ENCODE measurements at regions not wholly inside any gene's neighbourhood (a gene's known extent, or its start where the extent isn't known, plus 50 kb on each side); places are given as distances from the start of the nearest gene placed in this dataset.

GRCh38 chr9:115262952-115263351, 145.0 kb upstream of the TNC start:
- ATAC-seq (ENCODE audit: low FRiP score in 2 of 2) = no peak
- no peak overlapping the region for H3K27ac ChIP-seq
- no peaks in the 10 kb centered on the region for H3K36me3 ChIP-seq

DNA sequence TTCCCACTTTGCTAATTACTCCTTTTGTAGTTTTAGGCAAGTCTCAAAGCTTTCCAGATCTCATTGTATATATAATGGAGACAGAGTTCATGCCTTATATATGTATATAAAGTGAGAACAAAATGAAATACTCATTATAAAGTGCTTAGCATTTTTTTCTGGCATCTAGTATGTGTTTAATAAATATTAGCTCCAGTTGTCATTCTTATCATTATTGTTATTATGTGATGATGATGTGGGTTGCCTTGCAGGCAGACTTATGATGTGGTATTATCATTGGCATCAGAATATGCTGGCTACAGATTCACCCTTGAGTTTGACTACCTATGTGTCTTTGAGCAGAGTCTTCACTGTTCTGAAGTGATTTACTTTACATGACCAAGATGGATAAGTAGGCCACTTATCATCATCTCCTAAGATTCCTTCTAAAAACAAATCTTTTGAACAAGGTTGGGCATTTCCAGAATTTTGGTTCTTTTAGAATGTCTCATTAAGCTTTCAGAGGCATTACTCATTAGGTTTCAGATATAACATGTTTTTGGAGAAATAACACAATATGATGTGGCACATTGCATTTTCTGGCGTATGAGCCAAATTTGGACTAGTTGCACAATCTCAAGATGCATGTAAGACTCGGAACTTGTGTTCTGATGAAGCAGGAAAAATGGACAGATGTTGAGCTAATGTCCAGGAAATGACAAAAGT, 145.6 kb upstream of the TNC start:
- 64 to 74% methylated on average over 2 of the region's 2 CpGs for WGBS, 2 donors
- no peaks in the 10 kb centered on the region for H3K27me3 ChIP-seq
- no peak overlapping the region for H3K4me3 ChIP-seq
- no peak overlapping the region for H3K27ac ChIP-seq
- no peak for TF ChIP-seq EP300 (IDR thresholded peaks at IDR 0.05)
- no peak for TF ChIP-seq CTCF (IDR thresholded peaks at IDR 0.05)
- no peak for TF ChIP-seq POLR2A (IDR thresholded peaks at IDR 0.05)
- no peak for TF ChIP-seq POLR2AphosphoS5 (IDR thresholded peaks at IDR 0.05)
- H3K36me3 ChIP-seq = no peaks in the 10 kb centered on the region
- peaks cover 0 to 17% (median 5%) of the 10 kb centered on the region in 4 donors for H3K4me1 ChIP-seq
- ATAC-seq (ENCODE audit: low FRiP score in 2 of 2) (no peak), DNase-seq (no peak)
- no peaks in the 10 kb centered on the region for H3K9me3 ChIP-seq

More at GRCh38 chr9:115262952-115263351, 145.0 kb upstream of the TNC start:
- Histone ChIP-seq H3K27me3 (no peaks in the 10 kb centered on the region), H3K4me3 (no peak overlapping the region), H3K9me3 (no peaks in the 10 kb centered on the region), H3K4me1 (peaks cover 0 to 17% (median 5%) of the 10 kb centered on the region in 4 donors)
- no peak for TF ChIP-seq POLR2A (IDR thresholded peaks at IDR 0.05)
- TF ChIP-seq CTCF (IDR thresholded peaks at IDR 0.05) = no peak
- TF ChIP-seq EP300 (IDR thresholded peaks at IDR 0.05) = no peak
- no peak for TF ChIP-seq POLR2AphosphoS5 (IDR thresholded peaks at IDR 0.05)
- no peak for DNase-seq

GRCh38 chr9:115264313-115264712, 146.4 kb upstream of the TNC start:
- Histone ChIP-seq H3K27me3 (no peaks in the 10 kb centered on the region), H3K27ac (no peak overlapping the region), H3K9me3 (no peaks in the 10 kb centered on the region), H3K36me3 (no peaks in the 10 kb centered on the region), H3K4me3 (no peak overlapping the region), H3K4me1 (peaks cover 0 to 17% (median 5%) of the 10 kb centered on the region in 4 donors)
- 76 to 78% methylated on average over 1 of the region's 1 CpG for WGBS, 2 donors
- TF ChIP-seq POLR2A (IDR thresholded peaks at IDR 0.05) (no peak), EP300 (IDR thresholded peaks at IDR 0.05) (no peak), POLR2AphosphoS5 (IDR thresholded peaks at IDR 0.05) (no peak), CTCF (IDR thresholded peaks at IDR 0.05) (no peak)
- ATAC-seq (ENCODE audit: low FRiP score in 2 of 2) (no peak), DNase-seq (no peak)

- Histone ChIP-seq H3K4me1 (peaks cover 0 to 9% (median 3%) of the 10 kb centered on the region in 4 donors), H3K27ac (no peak overlapping the region), H3K36me3 (no peaks in the 10 kb centered on the region), H3K4me3 (no peak overlapping the region), H3K9me3 (no peaks in the 10 kb centered on the region), H3K27me3 (no peaks in the 10 kb centered on the region)
- no peak for ATAC-seq (ENCODE audit: low FRiP score in 2 of 2)
- TF ChIP-seq POLR2AphosphoS5 (IDR thresholded peaks at IDR 0.05) (no peak), CTCF (IDR thresholded peaks at IDR 0.05) (no peak), POLR2A (IDR thresholded peaks at IDR 0.05) (no peak), EP300 (IDR thresholded peaks at IDR 0.05) (no peak)
- no peak for DNase-seq
- WGBS, 2 donors = 79 to 85% methylated on average over 3 of the region's 3 CpGs
These were observed 149.8 kb upstream of the TNC start for GRCh38 chr9:115267790-115268189.

- Histone ChIP-seq H3K4me3 (no peak overlapping the region), H3K27ac (no peak overlapping the region), H3K36me3 (no peaks in the 10 kb centered on the region), H3K4me1 (no peaks in the 10 kb centered on the region), H3K9me3 (no peaks in the 10 kb centered on the region), H3K27me3 (no peaks in the 10 kb centered on the region)
- ATAC-seq (ENCODE audit: low FRiP score in 2 of 2) (no peak), DNase-seq (no peak)
- 92 to 94% methylated on average over 3 to 5 of the region's 5 CpGs for WGBS, 2 donors
- TF ChIP-seq EP300 (IDR thresholded peaks at IDR 0.05) = no peak
- TF ChIP-seq CTCF (IDR thresholded peaks at IDR 0.05) = no peak
- TF ChIP-seq POLR2A (IDR thresholded peaks at IDR 0.05) = no peak
- no peak for TF ChIP-seq POLR2AphosphoS5 (IDR thresholded peaks at IDR 0.05)
These were observed 157.8 kb upstream of the TNC start for GRCh38 chr9:115275753-115276152.

Data from upper lobe of left lung (tissue), 6 donors.